GM21390 (cell line): ENCODE measurements at regions not wholly inside any gene's neighbourhood (a gene's known extent, or its start where the extent isn't known, plus 50 kb on each side); places are given as distances from the start of the nearest gene placed in this dataset.
"Not testable (repeated sequence)": the region's sequence is repeated elsewhere in the genome, so short reads cannot be mapped to it uniquely, and the experiment has no call there.

Experiments
- ATAC-seq: cut with Tn5 transposase; IDR thresholded peaks from one replicate; pipeline ENCODE4 v1.9.1; 2021; ENCODE audit not compliant: unreplicated experiment

- ATAC-seq: no peak
Observed at GRCh38 chr9:89926691-89927220, 321.9 kb downstream of the GADD45G start.

GRCh38 chr9:89928106-89928505 is 323.3 kb downstream of the GADD45G start:
- ATAC-seq: no peak

- no peak for ATAC-seq
Observed at GRCh38 chr9:89928521-89929275, 323.9 kb downstream of the GADD45G start.

- no peak for ATAC-seq
Observed at GRCh38 chr9:89929315-89929672, 324.5 kb downstream of the GADD45G start.

GRCh38 chr9:89929673-89930480 is 325.1 kb downstream of the GADD45G start:
- no peak for ATAC-seq

- no peak for ATAC-seq
Observed at GRCh38 chr9:89933578-89933977, 328.8 kb downstream of the GADD45G start.

DNA sequence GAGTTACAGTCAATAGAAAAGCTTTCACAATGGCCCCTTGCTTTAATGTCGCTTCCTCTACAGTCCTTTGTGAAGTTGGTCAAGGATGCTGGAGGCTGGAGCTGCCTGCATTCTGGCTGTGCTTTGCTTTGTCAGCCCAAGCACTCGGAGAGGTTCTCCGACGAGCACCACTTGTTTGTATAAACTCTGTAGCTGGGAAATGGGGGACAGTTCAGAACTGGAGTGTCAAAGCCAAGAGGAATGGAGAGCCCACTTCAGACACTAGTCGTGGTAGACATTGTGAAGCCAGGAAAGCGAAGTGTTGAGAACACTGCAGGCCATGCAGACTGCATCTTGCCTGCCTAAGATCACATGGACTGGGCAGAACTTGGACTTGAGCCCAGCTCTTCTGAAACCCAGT is 330.3 kb downstream of the GADD45G start:
- ATAC-seq: no peak

DNA sequence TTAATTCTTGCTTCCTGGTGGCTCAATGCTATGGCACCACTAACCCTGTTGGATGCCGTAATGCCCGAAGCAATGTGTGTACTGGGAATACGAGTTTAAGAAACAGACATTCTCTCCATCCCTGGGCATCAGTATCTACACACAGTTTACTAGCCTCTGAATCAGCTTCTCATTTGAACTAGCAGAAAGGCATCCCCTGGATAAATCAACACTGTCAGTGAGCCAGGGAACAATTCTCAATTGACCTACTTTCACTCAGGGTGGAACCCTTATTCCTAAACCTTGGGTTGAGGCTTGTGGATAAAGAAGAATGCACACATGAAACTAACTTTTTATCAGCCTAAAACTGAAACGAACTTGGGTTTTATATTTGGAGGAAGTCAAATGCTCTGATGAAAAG is 331.0 kb downstream of the GADD45G start:
- ATAC-seq: no peak

DNA sequence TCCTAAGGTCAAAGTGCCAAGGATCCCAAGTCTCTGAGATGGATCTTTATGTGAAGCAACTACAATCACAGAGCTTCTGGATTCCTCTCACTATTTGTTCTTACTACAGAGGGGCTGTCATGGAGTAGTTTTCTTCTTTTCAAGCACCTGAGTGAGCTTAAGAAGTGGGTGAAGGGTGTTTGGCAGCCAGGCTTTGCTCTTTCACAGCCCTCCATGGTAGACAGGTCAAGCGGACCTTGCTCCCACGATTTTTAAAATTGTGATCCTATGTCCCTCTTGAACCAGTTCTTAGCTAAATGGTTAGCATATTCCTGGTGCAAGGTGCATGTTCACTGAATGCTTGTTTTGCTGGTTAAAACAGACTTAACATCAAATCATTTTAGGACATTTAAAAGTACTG is 332.2 kb downstream of the GADD45G start:
- no peak for ATAC-seq

- ATAC-seq: no peak
Observed at GRCh38 chr9:89939181-89939580, 334.4 kb downstream of the GADD45G start.

DNA sequence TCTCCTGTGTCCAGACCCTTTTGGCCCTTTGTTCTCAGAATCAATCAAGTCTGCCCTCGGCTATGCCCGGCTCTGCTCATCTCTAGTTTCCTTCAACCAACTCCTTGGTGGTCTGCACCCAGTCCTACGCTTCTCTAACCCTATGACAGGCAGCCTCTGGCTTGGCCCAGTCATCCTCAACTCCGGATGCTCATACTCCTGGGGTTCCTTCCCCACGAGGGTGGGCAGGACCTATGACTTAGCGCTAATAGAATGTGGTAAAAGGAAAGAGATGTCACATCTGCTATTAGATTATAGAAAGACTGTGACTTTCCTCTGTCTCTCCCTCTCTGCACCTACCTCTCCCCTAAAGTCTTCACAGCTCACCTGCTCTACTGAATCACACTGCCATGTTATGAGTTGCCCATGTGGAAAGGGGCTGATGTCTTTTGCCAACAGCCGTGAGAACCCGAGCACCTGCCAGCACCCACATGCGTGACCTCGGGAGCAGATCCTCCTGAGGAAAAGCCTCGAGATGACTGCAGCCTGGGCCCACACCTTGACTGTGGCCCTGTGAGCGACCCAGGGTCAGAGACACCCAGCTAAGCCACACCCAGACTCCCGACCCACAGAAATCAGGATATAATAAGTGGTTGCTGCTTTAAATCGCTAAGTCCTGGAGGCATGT is 334.9 kb downstream of the GADD45G start:
- ATAC-seq: no peak

DNA sequence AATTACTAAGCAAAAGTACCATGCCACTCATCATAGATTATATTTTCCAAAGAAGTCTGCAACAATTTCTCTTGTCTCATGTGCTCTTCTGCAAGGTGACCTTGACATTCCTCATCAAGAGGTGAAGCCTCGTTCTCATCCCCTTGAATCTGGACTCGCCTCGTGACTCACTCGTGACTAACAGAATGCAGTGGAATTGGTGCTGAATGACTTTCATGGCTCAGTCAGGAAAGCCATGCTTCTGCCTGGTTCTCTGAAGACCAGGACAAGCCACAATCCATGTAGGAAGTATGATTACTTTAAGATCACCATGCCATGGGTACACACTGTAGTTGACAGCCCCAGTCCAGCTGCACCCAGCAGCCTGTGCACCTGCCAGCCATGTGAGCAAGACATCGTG is 335.8 kb downstream of the GADD45G start:
- ATAC-seq: no peak

GRCh38 chr9:89941875-89942274 is 337.1 kb downstream of the GADD45G start:
- ATAC-seq: no peak

- no peak for ATAC-seq
Observed at GRCh38 chr9:89942643-89943042, 337.8 kb downstream of the GADD45G start.

DNA sequence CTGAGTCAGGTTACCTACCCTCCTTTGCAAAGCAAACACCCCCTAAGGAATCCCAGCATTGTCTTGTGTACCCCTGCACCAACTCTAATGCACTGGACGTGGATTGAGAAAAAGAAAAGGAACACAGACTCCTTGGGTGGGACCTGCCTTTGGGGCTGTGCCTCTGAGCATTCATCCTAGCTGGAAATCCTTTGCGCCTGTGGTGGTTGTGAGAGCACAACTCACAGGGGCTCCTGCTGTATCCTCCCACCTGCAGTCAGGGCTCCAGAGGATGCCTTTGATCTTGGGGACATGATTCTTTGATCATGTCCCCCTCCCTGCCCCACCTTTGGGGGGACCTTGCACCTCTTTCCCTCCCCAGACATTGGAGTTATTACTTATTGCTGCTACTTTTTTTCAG is 338.5 kb downstream of the GADD45G start:
- no peak for ATAC-seq

DNA sequence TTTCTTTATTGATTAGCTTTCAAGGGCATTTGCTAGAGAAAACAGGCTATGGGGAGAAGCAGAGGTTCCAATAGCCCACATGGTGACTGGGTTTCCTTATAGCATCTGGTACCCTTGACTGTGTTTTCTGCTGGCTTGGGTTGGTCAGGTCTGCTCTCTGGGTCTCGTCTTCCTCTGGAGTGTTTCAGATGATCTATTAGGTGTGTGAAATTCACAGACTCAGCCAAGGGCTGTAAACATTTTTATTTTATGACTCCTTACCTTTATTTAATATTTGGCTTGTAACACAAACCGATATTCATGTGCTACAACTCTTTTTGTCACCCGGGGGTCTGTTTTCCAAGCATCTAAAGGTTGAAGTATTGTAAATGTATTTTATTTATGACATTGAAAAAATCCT is 338.9 kb downstream of the GADD45G start:
- ATAC-seq: no peak

- no peak for ATAC-seq
Observed at GRCh38 chr9:89945133-89945532, 340.3 kb downstream of the GADD45G start.

- ATAC-seq: no peak
Observed at GRCh38 chr9:89946741-89947140, 341.9 kb downstream of the GADD45G start.

DNA sequence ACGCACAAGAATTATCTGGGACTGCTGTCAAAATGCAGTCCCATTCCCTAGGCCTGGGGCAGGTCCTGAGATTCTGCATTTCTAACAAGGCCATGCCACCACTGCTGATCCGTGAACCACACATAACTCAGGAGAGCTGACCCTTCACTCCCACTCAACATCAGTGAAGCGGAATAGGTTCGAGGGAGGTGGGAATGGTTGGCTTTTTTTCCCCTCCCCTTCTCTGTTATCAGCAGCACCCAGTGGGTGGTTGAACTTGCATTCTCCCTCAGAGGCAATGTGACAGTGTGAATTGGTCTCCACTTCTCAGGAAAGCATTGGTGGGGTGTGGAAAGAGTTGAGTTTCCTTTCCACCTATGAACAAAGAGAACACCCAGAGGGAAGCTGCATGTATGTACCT is 344.3 kb downstream of the GADD45G start:
- no peak for ATAC-seq

GRCh38 chr9:89951675-89952074 is 346.9 kb downstream of the GADD45G start:
- no peak for ATAC-seq

GRCh38 chr9:89952401-89952800 is 347.6 kb downstream of the GADD45G start:
- no peak for ATAC-seq

GRCh38 chr9:89953263-89953662 is 348.5 kb downstream of the GADD45G start:
- not testable (repeated sequence) for ATAC-seq
